ENCODE measurements at regions not wholly inside any gene's neighbourhood (a gene's known extent, or its start where the extent isn't known, plus 50 kb on each side); places are given as distances from the start of the nearest gene placed in this dataset.
"Not testable (repeated sequence)": the region's sequence is repeated elsewhere in the genome, so short reads cannot be mapped to it uniquely, and the experiment has no call there.

DNA sequence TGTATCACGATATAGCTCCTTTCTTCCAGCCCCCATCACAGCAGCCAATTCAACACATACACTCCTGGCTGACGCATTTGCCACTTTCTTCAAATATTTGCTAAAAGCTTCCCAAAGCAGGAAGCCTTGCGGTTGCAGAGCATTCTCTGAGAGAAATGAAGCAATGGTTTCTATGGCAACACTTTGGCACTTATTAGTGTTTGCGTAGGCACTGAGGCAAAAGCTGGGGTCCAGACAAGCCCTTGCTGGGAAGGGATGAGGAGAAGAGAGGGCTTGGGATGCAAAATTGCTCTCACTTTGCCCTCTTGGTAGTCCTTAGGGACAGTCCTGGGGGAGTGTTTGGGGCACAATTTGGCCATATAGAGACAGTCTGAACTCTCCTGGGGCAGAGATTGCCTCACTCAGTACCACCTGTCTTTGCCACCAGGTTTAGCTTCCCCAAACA, 55.0 kb upstream of the PAK3 start:
- no peak for DNase-seq

DNA sequence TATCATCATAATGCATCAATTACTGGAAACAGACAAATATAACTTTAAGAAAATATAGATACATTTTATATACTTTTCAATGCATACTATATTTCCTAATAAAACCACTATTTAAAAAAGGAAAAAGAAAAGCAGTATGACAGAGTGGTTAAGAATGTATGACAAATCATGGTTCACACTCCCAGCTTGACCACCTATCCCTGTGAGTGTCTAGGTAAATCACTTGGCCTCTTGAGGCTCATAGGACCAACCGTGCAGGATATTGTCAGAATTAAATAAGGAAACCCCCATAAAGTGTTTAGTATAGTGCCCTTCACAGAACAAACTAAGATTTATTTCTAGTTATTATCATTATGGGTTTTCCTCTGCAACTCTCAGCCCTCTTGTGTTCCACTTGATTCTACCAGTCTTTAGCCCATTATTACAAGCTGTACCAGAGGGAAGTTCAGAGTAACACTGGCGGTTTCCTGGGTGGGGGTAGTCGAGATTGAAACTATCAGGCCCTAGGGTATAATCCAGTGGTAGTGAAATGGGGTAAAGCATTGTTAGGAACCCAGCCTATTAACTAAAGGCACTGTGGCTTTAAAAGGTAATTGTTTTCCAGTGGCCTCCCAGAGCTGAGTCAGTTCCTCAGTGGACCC, 55.5 kb upstream of the PAK3 start:
- no peak for DNase-seq

DNA sequence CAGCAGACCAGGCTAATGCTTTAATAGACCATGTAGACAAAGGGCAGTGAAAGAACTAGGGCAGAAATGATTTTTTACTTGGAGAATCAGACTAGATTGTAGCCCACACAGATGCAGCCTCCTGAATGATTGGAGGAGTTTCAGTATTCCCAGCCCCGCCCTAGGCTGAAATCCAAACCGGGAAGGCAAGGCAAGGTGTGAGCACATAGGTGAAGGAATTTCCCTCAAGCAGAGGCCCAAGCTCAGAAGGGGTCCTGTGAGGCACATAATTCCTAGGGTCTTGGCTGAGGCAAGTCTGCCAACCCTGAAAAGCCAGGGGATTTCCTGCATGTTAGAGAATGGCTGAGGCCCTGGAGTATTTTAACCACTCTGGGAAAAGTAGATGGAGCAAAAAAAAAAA, 56.4 kb upstream of the PAK3 start:
- no peak for DNase-seq

DNA sequence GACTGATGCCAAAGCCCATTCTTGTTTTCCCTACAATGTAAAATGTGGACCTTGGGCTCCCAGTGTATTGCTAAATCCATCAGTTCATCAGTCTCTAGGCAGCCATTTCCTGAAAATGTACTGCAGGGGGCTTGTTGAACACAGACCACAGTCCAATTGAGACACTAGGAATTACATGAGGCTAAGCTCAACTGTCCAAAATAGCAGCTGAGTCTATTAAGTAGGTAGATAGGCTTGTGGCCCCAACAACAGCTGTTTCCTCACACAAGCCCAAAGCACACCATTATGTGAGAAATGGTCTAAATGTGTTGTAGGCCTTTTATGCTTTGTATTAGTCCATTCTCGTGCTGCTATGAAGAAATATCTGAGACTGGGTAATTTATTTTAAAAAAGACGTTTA, 60.0 kb upstream of the PAK3 start:
- no peak for DNase-seq

DNA sequence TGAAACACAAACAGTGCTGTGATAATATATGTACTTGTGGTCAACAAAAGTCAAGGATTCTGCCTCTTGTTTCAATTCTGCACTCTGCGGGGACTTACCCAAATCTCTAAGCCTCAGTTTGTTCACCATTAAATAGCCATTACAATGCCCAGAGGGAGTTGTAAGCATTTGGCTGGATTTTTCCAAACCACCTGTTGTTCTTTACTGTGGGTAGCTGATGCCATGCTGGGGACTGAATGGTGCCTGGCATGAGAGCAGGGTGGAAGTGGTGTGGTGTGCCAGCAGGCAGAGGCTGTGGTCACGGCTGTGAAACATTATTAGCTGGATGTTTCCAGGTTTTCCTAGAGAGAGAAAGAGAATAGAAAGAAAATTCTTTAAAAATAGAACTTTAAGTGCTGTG, 60.7 kb upstream of the PAK3 start:
- DNase-seq, result no peak

DNA sequence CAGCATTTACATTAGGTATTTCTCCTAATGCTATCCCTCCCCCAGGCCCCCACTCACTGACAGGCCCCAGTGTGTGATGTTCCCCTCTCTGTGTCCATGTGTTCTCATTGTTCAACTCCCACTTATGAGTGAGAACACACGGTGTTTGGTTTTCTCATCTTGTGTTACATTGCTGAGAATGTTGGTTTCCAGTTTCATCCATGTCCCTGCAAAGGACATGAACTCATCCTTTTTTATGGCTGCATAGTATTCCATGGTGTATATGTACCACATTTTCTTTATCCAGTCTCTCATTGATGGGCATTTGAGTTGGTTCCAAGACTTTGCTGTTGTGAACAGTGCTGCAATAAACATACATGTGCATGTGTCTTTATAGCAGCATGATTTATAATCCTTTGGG, 73.0 kb upstream of the PAK3 start:
- DNase-seq, result not testable (repeated sequence)

DNA sequence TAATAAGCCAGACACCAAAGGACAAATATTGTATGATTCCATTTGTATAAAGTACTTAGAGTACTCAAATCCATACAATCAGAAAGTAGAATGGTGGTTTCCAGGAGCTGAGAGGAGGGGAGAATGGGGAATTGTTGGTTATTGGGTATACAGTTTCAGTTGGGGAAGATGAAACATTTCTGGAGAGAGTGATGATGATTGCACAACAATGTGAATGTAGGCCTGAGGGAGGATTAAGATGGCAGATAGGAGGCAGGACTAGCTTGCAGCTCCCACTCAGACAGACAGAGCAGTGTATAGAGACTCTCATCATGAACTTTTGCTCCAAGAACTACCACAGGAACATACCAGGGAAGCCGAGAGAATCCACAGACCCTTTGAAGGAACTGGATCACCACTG, 75.7 kb upstream of the PAK3 start:
- DNase-seq, result no peak

DNA sequence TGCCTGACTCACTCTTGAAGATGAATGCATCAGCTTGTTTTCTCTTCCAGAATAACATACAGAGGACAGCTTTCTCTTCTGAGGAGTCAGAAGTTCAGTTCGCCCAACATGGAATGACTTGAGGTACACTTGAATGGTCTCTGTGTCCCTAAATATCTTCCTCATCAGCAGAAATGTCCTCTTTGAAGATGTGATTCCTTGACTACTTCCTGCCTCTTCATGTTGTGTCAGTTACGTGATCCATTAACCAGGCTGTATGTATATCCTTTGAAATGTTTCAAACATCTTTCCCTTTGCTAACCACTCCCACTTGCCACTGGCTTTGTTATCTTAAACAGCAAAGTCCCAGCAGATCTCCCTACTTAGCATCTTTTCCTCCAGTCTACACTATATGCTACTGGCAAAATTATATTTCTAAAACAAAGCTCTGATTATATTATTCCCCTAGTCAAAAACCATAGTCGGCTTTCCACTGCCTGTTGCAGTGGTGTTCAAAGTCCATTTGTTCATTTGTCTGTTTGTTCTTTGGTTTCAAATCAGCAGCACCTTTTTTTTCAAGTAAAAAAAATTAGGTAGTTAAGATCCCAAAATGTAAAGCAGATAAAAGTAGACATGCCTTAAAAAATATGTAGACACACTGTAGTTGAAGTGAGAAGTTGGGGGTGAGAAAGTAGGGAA, 82.1 kb upstream of the PAK3 start:
- no peak for DNase-seq

DNA sequence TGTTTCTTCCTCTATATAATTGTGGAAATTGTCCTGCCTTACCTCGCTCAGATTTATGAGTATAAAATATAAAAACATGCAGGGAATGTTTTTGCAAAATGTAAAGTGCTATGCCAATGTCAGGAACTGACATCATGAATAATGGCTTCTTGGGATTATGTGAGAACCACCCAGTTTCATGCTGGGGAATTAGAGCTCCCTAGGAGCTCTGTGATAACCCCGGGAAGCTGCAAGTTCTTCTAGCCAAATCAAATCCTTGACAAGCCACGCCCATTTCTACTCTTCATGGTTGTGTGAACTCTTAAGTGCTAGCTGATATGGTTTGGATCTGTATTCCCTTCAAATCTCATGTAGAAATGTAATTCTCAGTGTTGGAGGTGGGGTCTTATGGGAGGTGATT, 85.9 kb upstream of the PAK3 start:
- no peak for DNase-seq

DNA sequence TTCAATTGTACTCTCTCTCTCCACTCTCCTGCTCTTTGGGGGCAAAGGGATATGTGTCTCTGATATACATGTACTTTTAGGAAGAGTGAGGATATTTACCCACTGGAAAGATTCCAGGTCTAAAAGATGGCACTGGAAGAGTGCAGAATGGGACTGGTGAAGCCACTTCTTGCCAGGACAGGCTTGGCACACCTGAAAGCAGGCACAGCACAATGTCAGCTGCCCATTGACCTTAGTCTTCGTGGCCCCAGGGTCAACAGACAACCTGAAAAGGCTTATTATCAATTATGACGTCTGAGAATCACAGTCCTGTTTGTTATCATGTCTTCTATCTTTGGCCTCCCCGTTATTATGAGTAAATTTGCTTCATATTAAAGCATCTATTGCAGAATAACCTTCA, 86.7 kb upstream of the PAK3 start:
- DNase-seq, result no peak

DNA sequence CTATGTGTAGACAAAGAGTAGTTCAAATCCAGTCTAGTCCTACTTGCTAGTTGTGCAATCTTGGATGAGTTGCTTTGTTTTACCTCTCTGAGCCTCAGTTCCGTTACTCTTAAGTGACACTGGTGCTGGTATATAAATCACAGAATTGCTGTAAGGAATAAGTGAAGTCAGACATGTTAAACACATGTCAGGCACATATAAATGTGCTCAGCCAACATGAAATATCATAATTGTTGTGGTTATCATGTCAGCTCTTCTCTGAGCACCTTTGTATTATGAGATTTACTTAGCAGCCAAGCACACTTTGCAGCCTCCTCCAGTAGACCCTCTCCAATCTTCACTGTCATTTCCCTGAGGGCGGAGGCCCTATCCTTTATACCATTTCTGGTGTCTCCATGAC, 87.9 kb upstream of the PAK3 start:
- DNase-seq, result no peak

DNA sequence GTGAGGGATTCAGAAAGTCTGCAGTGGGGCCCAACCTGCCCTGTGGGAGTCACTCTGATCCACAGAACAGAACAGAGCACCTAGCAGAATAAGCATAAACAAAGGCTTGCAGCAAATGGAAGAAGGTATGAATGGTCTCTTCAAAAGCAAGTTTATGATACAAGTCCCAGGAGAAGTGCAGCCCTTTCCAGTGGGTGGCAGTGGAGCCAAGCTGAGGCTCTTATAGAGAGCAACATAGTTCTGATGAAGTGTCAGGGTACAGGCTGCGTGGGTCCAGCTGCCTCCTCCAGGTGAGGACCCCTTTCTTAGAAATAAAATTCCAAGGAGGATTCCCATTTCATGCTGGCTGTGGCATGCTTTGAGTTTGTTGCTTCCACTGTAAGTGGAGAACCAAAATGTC, 88.8 kb upstream of the PAK3 start:
- no peak for DNase-seq

DNA sequence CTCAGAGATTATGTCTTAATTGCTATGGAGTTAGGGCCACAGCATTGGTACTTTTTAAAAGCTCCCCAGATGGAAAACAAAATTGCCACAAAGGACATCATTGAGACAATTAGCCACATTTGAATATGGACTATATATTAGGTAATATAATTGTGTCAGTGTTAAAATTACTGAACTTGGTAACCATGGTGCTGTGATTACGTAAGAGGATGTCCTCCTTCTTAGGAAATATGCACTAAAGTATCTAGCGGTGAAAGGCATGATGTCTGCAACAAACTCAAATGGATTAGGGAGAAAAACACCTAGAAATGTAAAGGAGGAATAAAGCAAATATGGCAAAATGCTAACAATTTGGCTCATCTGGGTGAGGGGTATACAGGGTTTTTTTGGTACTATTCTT, 89.9 kb upstream of the PAK3 start:
- no peak for DNase-seq

DNA sequence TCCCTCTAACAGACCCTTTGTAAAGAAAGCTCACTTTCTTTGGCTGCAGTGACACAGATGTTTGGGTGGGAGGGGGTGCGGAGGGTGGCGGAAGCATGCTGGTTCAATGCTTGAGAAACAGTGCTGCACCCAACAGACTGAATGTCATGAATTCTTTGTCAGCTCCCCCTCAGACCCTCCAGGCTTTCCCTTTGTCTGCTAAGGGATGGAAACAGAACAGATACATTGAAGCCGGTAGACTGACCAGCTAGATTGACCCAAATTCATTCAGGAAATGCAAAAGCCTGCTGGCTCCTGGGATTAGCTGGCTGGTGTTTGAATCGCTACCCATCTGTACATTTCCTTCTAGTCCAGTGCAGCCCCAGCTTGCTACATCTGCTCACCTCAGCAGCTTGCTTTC, 90.8 kb upstream of the PAK3 start:
- DNase-seq, result no peak

DNA sequence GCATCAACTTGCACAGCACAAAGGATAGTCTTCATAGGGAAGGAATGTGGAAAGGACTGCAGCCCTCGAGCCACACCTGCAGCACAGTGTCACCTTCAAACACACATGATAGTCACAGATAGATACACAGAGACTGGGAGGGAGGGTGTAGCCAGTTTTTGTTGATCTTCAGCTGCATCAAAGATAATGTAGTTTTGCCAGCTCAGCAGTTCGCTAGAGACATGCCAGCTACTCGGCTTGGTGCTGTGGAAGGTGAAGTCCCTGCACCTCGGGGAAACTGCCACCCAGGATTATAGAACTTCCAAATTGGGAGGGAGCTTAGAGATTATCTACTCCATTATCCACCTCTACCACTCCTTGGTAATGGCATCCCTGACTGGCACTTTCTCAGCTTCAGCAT, 92.9 kb upstream of the PAK3 start:
- DNase-seq, result no peak

DNA sequence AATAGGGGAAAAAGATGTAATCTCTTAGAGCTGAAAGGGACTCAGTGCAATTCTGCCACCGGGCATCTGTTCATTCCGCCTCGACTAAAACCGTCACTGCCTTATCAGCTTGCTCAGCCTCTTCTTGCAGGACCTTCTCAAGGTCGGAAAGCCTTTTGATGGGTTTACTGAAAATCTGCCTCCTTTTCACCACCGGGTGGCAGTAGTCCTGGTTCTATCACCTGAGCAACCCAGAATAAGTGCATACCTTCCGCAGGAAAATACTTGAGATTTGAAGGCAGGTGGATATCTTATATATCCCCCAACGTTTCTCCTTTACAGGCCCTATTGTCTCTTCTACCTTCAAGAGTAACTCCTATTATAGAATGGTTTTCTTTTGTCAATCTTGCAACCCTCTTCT, 103.4 kb upstream of the PAK3 start:
- DNase-seq, result peak; percentile 3

DNA sequence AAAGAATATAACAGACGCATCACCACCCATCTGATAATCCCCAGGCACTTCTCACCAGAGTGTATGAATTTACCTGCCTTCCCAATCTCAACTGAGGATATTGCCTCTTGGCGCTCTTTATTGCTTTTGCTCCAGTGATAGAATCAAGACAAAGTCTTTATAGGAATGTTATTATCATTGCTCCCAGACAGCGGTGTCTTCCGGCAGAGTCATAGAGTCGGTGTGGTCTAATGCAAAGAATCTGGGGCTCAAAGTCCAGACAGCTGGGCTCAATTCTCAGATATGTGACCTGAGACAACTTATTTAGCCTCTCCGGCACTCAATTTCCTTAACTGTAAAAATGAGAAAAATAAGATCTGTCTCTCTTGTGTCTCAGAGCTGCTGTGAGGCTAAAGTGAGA, 106.1 kb upstream of the PAK3 start:
- DNase-seq, result no peak

DNA sequence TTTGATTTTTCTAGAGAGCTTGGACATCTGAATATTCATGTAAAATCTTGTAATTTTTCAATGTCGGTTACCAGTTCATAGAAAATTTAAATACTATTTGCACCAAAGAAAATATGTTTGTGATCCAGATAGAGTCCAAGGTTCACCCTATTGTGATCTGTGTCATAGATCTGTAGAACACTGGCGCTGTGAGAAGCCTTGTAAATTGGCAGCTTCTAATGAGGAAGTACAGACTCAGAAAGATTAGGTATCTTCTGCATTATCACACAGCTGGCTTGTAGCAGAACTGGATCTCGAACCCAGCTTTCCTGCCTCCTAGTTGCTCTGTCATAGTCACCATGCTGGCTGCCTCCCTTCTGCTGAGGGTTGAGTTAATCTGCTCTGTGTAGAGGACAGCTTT, 106.5 kb upstream of the PAK3 start:
- no peak for DNase-seq

DNA sequence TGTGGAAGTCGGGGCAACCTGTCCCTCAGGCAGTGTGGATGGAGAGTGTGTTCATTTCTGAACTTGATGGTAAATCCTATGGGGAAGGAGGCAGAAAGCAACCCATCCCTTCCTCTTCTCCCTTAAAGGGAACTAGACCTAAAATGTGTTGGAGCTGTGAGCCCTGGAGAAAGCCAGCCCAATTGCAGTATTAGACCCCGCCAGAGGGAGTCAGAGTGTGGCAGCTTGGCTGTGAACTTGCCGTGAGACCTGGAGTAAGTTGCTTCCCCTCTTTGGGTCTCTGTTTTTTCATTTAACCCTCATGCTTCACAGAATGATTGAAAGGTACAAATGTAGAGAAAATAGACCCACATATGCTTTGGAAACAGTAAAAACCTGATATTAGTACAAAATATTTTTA, 108.7 kb upstream of the PAK3 start:
- DNase-seq, result no peak

DNA sequence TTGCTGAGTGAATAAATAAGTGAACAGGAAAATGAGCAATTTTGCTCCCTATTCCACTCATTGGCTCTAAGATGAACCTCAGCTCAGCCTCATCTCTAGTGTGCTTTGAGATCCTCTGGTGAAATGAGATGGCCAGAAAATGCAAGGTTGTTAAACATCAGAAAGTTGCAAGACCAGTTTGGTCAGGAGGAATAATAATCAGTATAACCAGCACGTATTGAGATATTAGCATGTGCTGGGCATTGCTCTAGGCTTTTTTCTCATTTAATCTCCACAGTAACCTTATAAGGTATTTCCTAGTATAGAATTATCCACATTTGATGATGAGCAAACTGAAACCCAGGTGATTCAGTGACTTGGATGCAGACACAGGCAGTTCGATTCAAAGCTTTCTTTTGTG, 110.5 kb upstream of the PAK3 start:
- DNase-seq, result no peak

DNA sequence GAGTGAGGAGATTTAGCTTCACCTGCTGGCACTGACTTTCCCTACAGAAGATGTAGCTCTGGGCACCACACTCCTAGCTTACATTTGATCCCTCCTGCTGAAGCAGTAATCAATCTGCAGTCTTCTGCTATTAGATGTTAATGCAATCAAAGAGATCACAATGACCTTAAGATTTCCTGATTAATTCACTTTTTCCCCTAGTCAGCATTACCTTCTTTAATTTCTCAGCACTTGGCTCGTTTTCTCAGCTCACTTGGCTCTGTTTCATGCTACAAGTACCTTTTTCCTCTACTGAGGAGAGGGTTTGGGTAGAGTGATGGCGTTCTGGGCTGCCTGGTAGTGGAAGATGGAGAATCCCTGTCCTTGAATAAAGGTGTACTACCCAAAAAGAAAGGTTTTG, 113.0 kb upstream of the PAK3 start:
- no peak for DNase-seq

DNA sequence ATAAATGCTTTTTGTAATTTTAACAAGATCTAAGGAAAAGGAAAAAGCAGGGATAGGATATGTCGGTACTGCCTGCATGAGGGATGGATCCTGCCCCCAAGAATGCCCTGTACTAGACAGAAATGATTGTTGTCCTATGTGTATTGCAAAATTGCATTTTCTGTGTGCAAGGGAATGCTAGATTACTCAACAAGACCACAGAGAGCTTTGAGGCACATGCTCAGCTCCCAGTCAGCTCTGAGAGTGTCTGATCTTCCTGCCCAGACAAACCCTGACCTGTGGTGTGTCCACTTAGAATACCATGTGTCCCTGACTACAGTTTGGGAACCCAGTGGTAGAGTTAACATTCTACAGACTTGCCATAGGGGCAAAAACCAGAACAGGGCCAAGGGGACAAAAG, 129.2 kb upstream of the PAK3 start:
- no peak for DNase-seq

DNA sequence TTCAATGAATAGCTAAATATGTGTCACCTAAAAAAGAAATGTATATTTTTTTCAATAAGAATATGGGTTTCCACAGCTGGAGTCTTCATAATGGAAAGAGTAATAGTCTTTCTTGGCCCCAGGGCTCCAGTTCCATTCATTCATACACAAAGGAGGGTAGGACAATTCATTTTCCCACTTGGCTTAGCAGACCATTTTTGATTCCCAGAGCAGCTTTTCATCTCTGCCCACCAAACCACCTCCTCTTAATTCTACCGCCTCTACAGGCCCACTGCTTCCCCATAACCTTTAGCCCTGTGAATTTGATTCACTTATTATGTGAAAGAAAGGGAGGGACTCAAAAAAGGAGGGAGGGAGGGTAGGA, 129.9 kb upstream of the PAK3 start:
- no peak for DNase-seq

DNA sequence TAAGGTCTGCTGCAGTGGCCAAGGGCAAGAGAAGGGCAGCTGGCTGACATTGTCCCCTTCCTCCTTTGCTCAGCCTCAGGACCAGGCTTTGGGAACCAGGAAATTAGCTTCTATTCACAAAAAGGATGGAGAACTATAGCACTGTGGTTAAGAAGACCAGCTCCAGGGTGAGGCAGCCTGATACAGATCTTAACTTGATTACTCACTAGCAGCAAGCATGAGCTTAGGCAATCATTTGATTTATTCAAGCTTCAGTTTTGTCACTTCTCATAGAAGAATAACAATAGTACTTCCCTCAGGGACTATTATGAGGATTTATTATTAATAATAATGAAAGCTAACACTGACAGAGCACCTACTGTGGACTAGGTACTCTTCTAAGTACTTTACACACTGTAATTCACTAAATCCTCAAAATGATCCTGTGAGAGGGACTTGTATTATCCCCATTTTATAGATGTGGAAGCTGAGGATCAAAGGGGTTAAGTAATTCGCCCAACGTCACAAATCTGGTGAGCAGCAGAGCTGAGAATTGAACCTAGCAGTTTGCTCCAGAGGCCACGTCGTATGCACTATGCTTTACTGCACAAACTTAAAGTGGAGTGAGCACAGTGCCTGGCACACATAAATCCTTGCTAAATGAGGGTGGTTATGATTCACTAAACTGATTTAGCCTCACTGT, 130.4 kb upstream of the PAK3 start:
- DNase-seq, result no peak

DNA sequence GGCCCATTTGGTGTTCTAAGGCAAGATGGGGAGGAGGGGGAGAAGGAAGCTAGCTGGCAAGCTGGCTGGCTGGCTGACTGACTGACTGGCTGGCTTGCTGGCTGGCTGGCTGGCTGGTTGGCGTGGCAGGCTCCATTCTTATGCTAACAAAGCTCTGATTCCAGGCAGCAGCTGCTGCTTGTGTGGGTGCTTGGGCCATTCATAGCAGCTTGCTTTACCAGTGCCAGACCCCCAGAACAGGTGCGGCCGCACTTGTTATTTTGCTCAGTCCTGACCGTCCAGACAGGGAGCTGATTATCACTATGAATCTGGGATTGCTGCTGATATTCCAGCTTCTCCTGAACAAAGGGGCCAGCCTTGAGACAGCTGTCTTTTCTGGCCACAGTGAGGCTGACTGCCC, 131.2 kb upstream of the PAK3 start:
- DNase-seq, result peak; percentile 53

Measured in NCI-H146 (cell line).